Endothelial cell of umbilical vein (primary cell): ENCODE measurements at regions not wholly inside any gene's neighbourhood (a gene's known extent, or its start where the extent isn't known, plus 50 kb on each side); places are given as distances from the start of the nearest gene placed in this dataset.

Experiments
- BruUV-seq: library from RNA; stranded (reverse); fragments of 400-500 nt; replicated peaks from 2 replicates; lab custom pipeline; 2021; lab: Mats Ljungman, UMichigan
- CTCF ChIA-PET: fragments of 300-600, 350-600 bp; sonication (Branson Sonifier 250); formaldehyde crosslinking; loops from one replicate; lab custom pipeline; 2021; ENCODE audit warnings: antibody characterized with exemption, inconsistent platforms; lab: Charles Lee
- POLR2A ChIA-PET: fragments of 300-600, 350-600 bp; sonication (Branson Sonifier 250); formaldehyde crosslinking; loops from one replicate; lab custom pipeline; 2021; ENCODE audit warnings: antibody characterized with exemption, inconsistent platforms; lab: Charles Lee
- DNase-seq: peaks from one replicate; pipeline ENCODE4 v3.0.0-alpha.2; 2011; ENCODE audit warnings: low read depth, low spot score
- FAIRE-seq: peaks from 2 replicates; lab custom pipeline; 2011; peaks lifted over from hg19 to GRCh38; lab: Jason Lieb, UNC
- H2AFZ ChIP-seq: 2 replicates; pipeline ENCODE4 v1.6.0; 2012; ENCODE audit warnings: low read depth, low read length, control low read depth, inconsistent platforms
- H3K27ac ChIP-seq: 2 replicates; pipeline ENCODE4 v1.5.1; 2011; ENCODE audit warnings: low read depth, mild to moderate bottlenecking, control low read depth, low read length, moderate library complexity; ENCODE audit not compliant: insufficient read depth
- H3K27me3 ChIP-seq, 2 experiments: 2 replicates each; pipeline versions ENCODE4 v1.6.0 to v1.6.1; 2011; ENCODE audit warnings: low read length in 2 of 2, mixed read lengths in 1 of 2; ENCODE audit not compliant: control insufficient read depth in 2 of 2, insufficient read depth in 2 of 2
- H3K36me3 ChIP-seq, 2 experiments: 2 replicates in 1 of 2; 3 replicates in 1 of 2; pipeline ENCODE4 v1.5.1; 2011; ENCODE audit warnings: low read length in 2 of 2, mild to moderate bottlenecking in 1 of 2, moderate library complexity in 1 of 2; ENCODE audit not compliant: control insufficient read depth in 2 of 2, insufficient read depth in 2 of 2; ENCODE audit errors: extremely low read depth in 1 of 2
- H3K4me1 ChIP-seq: 3 replicates; pipeline ENCODE4 v1.5.1; 2011; ENCODE audit warnings: mild to moderate bottlenecking, low read length; ENCODE audit not compliant: control insufficient read depth, insufficient read depth; ENCODE audit errors: extremely low read depth
- H3K4me2 ChIP-seq: 2 replicates; pipeline ENCODE4 v1.6.1; 2011; ENCODE audit warnings: low read length, control low read depth, mixed read lengths; ENCODE audit not compliant: insufficient read depth
- H3K4me3 ChIP-seq, 3 experiments: fragments of 200-600 bp in 1 of 3; sonication (generic), shearing (Covaris generic) in 1 of 3; replicated peaks in 1 of 3; 2 replicates each; pipeline ENCODE4 v1.5.1; 2011 to 2016; ENCODE audit warnings: control low read depth in 3 of 3, low read length in 3 of 3, mild to moderate bottlenecking in 2 of 3, inconsistent platforms in 1 of 3, low read depth in 1 of 3, moderate library complexity in 1 of 3; ENCODE audit not compliant: insufficient read depth in 1 of 3
- H3K79me2 ChIP-seq: 2 replicates; pipeline ENCODE4 v1.6.0; 2012; ENCODE audit warnings: low read length, inconsistent platforms; ENCODE audit not compliant: control insufficient read depth, insufficient read depth
- H3K9ac ChIP-seq: replicated peaks from 2 replicates; pipeline ENCODE3; 2011; ENCODE audit warnings: low read length, control low read depth; ENCODE audit not compliant: insufficient read depth; ENCODE audit errors: extremely low read depth
- H3K9me1 ChIP-seq: replicated peaks from 3 replicates; pipeline ENCODE4 v1.6.0; 2011; ENCODE audit warnings: mild to moderate bottlenecking, low read length; ENCODE audit not compliant: control insufficient read depth, insufficient read depth; ENCODE audit errors: extremely low read depth
- H3K9me3 ChIP-seq: replicated peaks from 2 replicates; pipeline ENCODE4 v1.5.1; 2012; ENCODE audit warnings: low read length, inconsistent platforms; ENCODE audit not compliant: control insufficient read depth, insufficient read depth
- H4K20me1 ChIP-seq: replicated peaks from 2 replicates; pipeline ENCODE3; 2011; ENCODE audit warnings: mild to moderate bottlenecking, low read length; ENCODE audit not compliant: control insufficient read depth, insufficient read depth; ENCODE audit errors: extremely low read depth
- CTCF ChIP-seq, 2 donors: IDR thresholded peaks; 1 replicate in 1 of 2; 2 replicates in 1 of 2; pipeline ENCODE4 v1.5.1; 2011; ENCODE audit warnings: low read length in 2 of 2, mild to moderate bottlenecking in 2 of 2, moderate library complexity in 2 of 2, control low read depth in 1 of 2, inconsistent platforms in 1 of 2, low read depth in 1 of 2; ENCODE audit not compliant: insufficient read depth in 1 of 2; ENCODE audit errors: extremely low read depth in 1 of 2
- EZH2 ChIP-seq: IDR thresholded peaks from 2 replicates; pipeline ENCODE4 v1.6.1; 2012; ENCODE audit warnings: borderline replicate concordance, low read depth, mild to moderate bottlenecking, moderate library complexity, low read length, inconsistent platforms; ENCODE audit not compliant: severe bottlenecking
- FOS ChIP-seq: IDR thresholded peaks from 2 replicates; pipeline ENCODE4 v1.6.1; 2011; ENCODE audit warnings: mild to moderate bottlenecking, low read length, moderate library complexity, borderline replicate concordance; ENCODE audit not compliant: insufficient read depth
- GATA2 ChIP-seq: IDR thresholded peaks from 2 replicates; pipeline ENCODE4 v1.7.0; 2011; ENCODE audit warnings: low read depth, mild to moderate bottlenecking, moderate library complexity, mixed read lengths, low read length; ENCODE audit not compliant: insufficient read length, insufficient read depth
- JUN ChIP-seq: IDR thresholded peaks from 2 replicates; pipeline ENCODE4 v1.6.1; 2011; ENCODE audit warnings: borderline replicate concordance, low read depth; ENCODE audit not compliant: insufficient read length, insufficient read depth
- MAX ChIP-seq: IDR thresholded peaks from 2 replicates; pipeline ENCODE4 v1.6.1; 2011; ENCODE audit not compliant: insufficient read depth, insufficient read length
- MYC ChIP-seq: IDR thresholded peaks from one replicate; pipeline ENCODE4 v1.6.1; 2011; ENCODE audit warnings: mild to moderate bottlenecking, low read depth, low read length
- POLR2A ChIP-seq: IDR thresholded peaks from 2 replicates; pipeline ENCODE4 v1.6.1; 2012; ENCODE audit warnings: low read depth, mild to moderate bottlenecking, control low read depth, low read length
- POLR2AphosphoS5 ChIP-seq: IDR thresholded peaks from 2 replicates; pipeline ENCODE4 v1.6.1; 2012; ENCODE audit warnings: low read depth, mild to moderate bottlenecking, control low read depth, low read length, moderate library complexity; ENCODE audit not compliant: insufficient read depth
- dilution Hi-C: fragments of 300-500 bp; cut with MboI; formaldehyde crosslinking; loops from one replicate; pipeline ENCODE4 v1.15.0; 2019; ENCODE audit warnings: low sequenced_read_pairs; ENCODE audit not compliant: extremely low pct_ligation_motif_present
- intact Hi-C: fragments of 100-400 bp; cut with micrococcal nuclease; formaldehyde crosslinking; loops from one replicate; pipeline ENCODE4 v1.10.0; 2022

GRCh38 chr18:22848615-22849014 is 84.5 kb upstream of the RBBP8 start:
- FAIRE-seq (no peak), DNase-seq (no peak)
- Histone ChIP-seq H3K4me1 (no peaks in the 10 kb centered on the region), H4K20me1 (no peaks in the 10 kb centered on the region), H3K9me1 (no peaks in the 10 kb centered on the region), H3K9ac (no peak overlapping the region), H3K4me2 (no peak overlapping the region), H3K36me3 (no peaks in the 10 kb centered on the region), H3K4me3 (no peak overlapping the region), H3K9me3 (no peaks in the 10 kb centered on the region), H3K79me2 (no peaks in the 10 kb centered on the region), H3K27ac (no peak overlapping the region), H2AFZ (no peak overlapping the region), H3K27me3 (peaks cover 17 to 21% of the 10 kb centered on the region in 2 experiments)
- BruUV-seq: no TSS peak
- intact Hi-C loops: loop anchor here (10.0 kb wide), 1 partner anchor 66 kb away; no protein-coding TSS in a partner anchor
- ChIA-PET POLR2A (no interaction called here), CTCF (interaction anchor here (1.0 to 4.1 kb wide), 5 partner anchors 9 to 134 kb away, joined by 3 to 60 read pairs (median 6); no protein-coding TSS in a partner anchor)
- dilution Hi-C loops: no loop called here
- TF ChIP-seq FOS (no peak), POLR2A (no peak), MYC (no peak), EZH2 (no peak), POLR2AphosphoS5 (no peak), JUN (no peak), GATA2 (no peak), MAX (no peak)

GRCh38 chr18:22856870-22857269 is 76.3 kb upstream of the RBBP8 start:
- ChIA-PET CTCF (interaction anchor here (0.7 to 1.3 kb wide), 5 partner anchors 9 to 126 kb away, joined by 3 to 6 read pairs (median 5); no protein-coding TSS in a partner anchor), POLR2A (no interaction called here)
- Histone ChIP-seq H3K9me3 (no peaks in the 10 kb centered on the region), H3K9ac (no peak overlapping the region), H3K9me1 (no peaks in the 10 kb centered on the region), H3K4me2 (no peak overlapping the region), H3K4me1 (no peaks in the 10 kb centered on the region), H2AFZ (no peak overlapping the region), H3K79me2 (no peaks in the 10 kb centered on the region), H3K4me3 (no peak overlapping the region), H3K27me3 (peaks cover 30 to 66% of the 10 kb centered on the region in 2 experiments), H3K27ac (no peak overlapping the region), H3K36me3 (no peaks in the 10 kb centered on the region), H4K20me1 (no peaks in the 10 kb centered on the region)
- TF ChIP-seq POLR2AphosphoS5 (no peak), EZH2 (no peak), MAX (no peak), FOS (no peak), MYC (no peak), JUN (no peak), POLR2A (no peak), CTCF (IDR thresholded peaks at IDR 0.05; ENCODE audit: extremely low read depth in 1 of 2, insufficient read depth in 1 of 2, low read depth in 1 of 2, low read length in 2 of 2) (no peak), GATA2 (no peak)
- DNase-seq (no peak), FAIRE-seq (no peak)
- intact Hi-C loops (no loop called here), dilution Hi-C loops (no loop called here)
- no TSS peak for BruUV-seq
